Chondrocyte (in vitro differentiated cells): ENCODE measurements at regions not wholly inside any gene's neighbourhood (a gene's known extent, or its start where the extent isn't known, plus 50 kb on each side); places are given as distances from the start of the nearest gene placed in this dataset.

ENCODE experiments used
- DNase-seq: peaks from one replicate; pipeline ENCODE4 v3.0.0; 2021; ENCODE audit warnings: mixed read lengths, low spot score
- H3K27ac Mint-ChIP-seq: one replicate; pipeline ENCODE4 v1.8.0; 2021; ENCODE audit warnings: mild to moderate bottlenecking, moderate library complexity, mixed read lengths; ENCODE audit not compliant: unreplicated experiment
- H3K27me3 Mint-ChIP-seq: 2 replicates; pipeline ENCODE4 v1.8.0; 2021; ENCODE audit warnings: low read depth, mixed read lengths
- H3K36me3 Mint-ChIP-seq: 2 replicates; pipeline ENCODE4 v1.8.0; 2021; ENCODE audit warnings: low read depth, mixed read lengths
- H3K4me1 Mint-ChIP-seq: 2 replicates; pipeline ENCODE4 v1.8.0; 2021; ENCODE audit warnings: low read depth, mild to moderate bottlenecking, mixed read lengths
- H3K4me3 Mint-ChIP-seq: one replicate; pipeline ENCODE4 v1.8.0; 2021; ENCODE audit warnings: mild to moderate bottlenecking, moderate library complexity, mixed read lengths; ENCODE audit not compliant: unreplicated experiment
- H3K9me3 Mint-ChIP-seq: 2 replicates; pipeline ENCODE4 v1.8.0; 2021; ENCODE audit warnings: low read depth, mixed read lengths
- TF ChIP-seq, protein P1 (sequence below): fragments of 200-600 bp; sonication (generic); IDR thresholded peaks from 2 replicates; pipeline ENCODE4 v1.5.0; 2021; ENCODE audit warnings: antibody characterized with exemption, mild to moderate bottlenecking, moderate library complexity

- TF ChIP-seq, protein P1, sequence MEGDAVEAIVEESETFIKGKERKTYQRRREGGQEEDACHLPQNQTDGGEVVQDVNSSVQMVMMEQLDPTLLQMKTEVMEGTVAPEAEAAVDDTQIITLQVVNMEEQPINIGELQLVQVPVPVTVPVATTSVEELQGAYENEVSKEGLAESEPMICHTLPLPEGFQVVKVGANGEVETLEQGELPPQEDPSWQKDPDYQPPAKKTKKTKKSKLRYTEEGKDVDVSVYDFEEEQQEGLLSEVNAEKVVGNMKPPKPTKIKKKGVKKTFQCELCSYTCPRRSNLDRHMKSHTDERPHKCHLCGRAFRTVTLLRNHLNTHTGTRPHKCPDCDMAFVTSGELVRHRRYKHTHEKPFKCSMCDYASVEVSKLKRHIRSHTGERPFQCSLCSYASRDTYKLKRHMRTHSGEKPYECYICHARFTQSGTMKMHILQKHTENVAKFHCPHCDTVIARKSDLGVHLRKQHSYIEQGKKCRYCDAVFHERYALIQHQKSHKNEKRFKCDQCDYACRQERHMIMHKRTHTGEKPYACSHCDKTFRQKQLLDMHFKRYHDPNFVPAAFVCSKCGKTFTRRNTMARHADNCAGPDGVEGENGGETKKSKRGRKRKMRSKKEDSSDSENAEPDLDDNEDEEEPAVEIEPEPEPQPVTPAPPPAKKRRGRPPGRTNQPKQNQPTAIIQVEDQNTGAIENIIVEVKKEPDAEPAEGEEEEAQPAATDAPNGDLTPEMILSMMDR, result no peak
- no peak for DNase-seq
- H3K27me3 Mint-ChIP-seq, result peaks cover 5% of the 10 kb centered on the region
- H3K4me3 Mint-ChIP-seq, result no peak overlapping the region
- H3K27ac Mint-ChIP-seq, result no peak overlapping the region
- H3K9me3 Mint-ChIP-seq, result peaks cover 6% of the 10 kb centered on the region
- no peaks in the 10 kb centered on the region for H3K4me1 Mint-ChIP-seq
- H3K36me3 Mint-ChIP-seq, result no peaks in the 10 kb centered on the region
These were observed 119.2 kb upstream of the GRID2 start for GRCh38 chr4:92184566-92184965.

DNA sequence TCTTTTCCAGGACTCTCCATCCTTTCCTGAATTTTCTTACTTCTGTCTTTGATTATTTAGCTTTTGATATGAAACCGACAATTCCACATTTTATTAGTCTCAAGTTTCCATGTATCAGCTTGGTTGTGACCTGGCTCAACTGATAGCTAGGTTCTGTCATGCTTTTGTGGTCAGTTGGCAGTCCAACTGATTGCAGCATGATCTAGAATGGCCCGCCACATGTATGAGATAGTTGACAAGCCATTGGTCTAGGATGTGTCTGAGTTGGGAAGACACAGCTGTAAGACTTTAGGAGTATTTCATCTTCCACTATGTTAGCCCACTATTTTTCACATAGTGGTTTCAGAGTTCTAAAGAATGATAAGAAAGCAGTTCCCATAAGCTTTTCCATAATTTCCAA, 117.5 kb upstream of the GRID2 start:
- Mint-ChIP-seq H3K36me3 (no peaks in the 10 kb centered on the region), H3K4me3 (no peak overlapping the region), H3K4me1 (no peaks in the 10 kb centered on the region), H3K27me3 (peaks cover 5% of the 10 kb centered on the region), H3K27ac (no peak overlapping the region), H3K9me3 (no peaks in the 10 kb centered on the region)
- DNase-seq, result no peak
- TF ChIP-seq, protein P1, result no peak

DNA sequence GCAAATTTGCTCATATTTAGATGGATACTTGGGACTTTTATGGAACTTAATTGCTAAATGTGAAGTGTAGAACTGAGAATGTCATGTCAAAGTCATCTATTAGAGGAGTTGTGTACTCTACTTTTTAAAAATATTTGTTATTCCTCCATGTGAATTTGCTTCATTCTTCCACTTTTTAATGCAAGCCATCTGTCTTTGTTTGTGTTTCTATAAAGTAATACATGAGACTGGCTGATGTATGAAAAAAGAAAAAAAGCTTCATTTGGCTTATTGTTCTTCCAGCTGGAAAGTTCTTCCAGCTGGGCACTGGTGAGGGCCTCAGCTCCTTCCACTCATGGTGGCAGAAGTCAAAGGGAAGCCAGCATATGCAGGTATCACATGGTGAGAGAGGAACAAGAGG, 114.6 kb upstream of the GRID2 start:
- Mint-ChIP-seq H3K4me1 (no peaks in the 10 kb centered on the region), H3K9me3 (no peaks in the 10 kb centered on the region), H3K27ac (no peak overlapping the region), H3K36me3 (no peaks in the 10 kb centered on the region), H3K27me3 (peaks cover 5% of the 10 kb centered on the region), H3K4me3 (no peak overlapping the region)
- TF ChIP-seq, protein P1, result no peak
- DNase-seq, result no peak

DNA sequence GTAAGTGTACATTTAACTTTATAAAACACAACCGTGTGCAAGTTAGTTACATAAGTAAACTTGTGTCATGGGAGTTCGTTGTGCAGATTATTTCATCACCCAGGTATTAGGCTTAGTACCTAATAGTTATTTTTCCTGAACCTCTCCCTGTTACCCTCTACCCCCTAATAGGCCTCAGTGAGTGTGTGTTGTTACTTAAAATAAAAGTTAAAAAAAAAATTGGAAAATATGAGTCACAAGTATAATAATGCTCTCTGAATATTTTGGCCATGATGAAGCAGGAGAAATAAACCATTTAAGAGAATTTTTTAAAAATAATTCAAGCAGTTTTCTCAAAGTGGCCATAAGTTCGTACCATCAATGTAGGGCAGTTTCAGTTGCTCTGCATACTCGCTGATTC, 105.1 kb upstream of the GRID2 start:
- Mint-ChIP-seq H3K4me3 (no peak overlapping the region), H3K27ac (peak overlapping the region; percentile 60), H3K27me3 (no peaks in the 10 kb centered on the region), H3K4me1 (peaks cover 11% of the 10 kb centered on the region), H3K36me3 (no peaks in the 10 kb centered on the region), H3K9me3 (peaks cover 3% of the 10 kb centered on the region)
- TF ChIP-seq, protein P1, result no peak
- DNase-seq, result no peak

- H3K27ac Mint-ChIP-seq, result peak overlapping the region; percentile 60
- H3K4me1 Mint-ChIP-seq, result peaks cover 11% of the 10 kb centered on the region
- DNase-seq, result no peak
- H3K9me3 Mint-ChIP-seq, result peaks cover 3% of the 10 kb centered on the region
- TF ChIP-seq, protein P1, result no peak
- H3K36me3 Mint-ChIP-seq, result no peaks in the 10 kb centered on the region
- H3K4me3 Mint-ChIP-seq, result no peak overlapping the region
- no peaks in the 10 kb centered on the region for H3K27me3 Mint-ChIP-seq
These were observed 104.6 kb upstream of the GRID2 start for GRCh38 chr4:92199135-92199534.
